ENCODE measurements at regions not wholly inside any gene's neighbourhood (a gene's known extent, or its start where the extent isn't known, plus 50 kb on each side); places are given as distances from the start of the nearest gene placed in this dataset.

GRCh38 chr5:110086658-110087388 lies 397.1 kb downstream of the MAN2A1 start:
- H3K9me3 Mint-ChIP-seq, result no peaks in the 10 kb centered on the region
- no peaks in the 10 kb centered on the region for H3K27me3 Mint-ChIP-seq
- ATAC-seq (ENCODE audit: low read depth in 2 of 2) (no peak), DNase-seq (no peak)
- no peaks in the 10 kb centered on the region for H3K4me1 Mint-ChIP-seq
- no peak overlapping the region for H3K27ac Mint-ChIP-seq
- H3K4me3 Mint-ChIP-seq, result no peak overlapping the region
- H3K36me3 Mint-ChIP-seq, result no peaks in the 10 kb centered on the region

- no peaks in the 10 kb centered on the region for H3K36me3 Mint-ChIP-seq
- no peaks in the 10 kb centered on the region for H3K9me3 Mint-ChIP-seq
- no peaks in the 10 kb centered on the region for H3K4me1 Mint-ChIP-seq
- H3K27ac Mint-ChIP-seq, result no peak overlapping the region
- no peak for ATAC-seq (ENCODE audit: low read depth in 2 of 2)
- no peak overlapping the region for H3K4me3 Mint-ChIP-seq
- DNase-seq, result no peak
- no peaks in the 10 kb centered on the region for H3K27me3 Mint-ChIP-seq
These were observed 398.1 kb downstream of the MAN2A1 start for GRCh38 chr5:110087829-110088228.

GRCh38 chr5:110088676-110089436 lies 399.1 kb downstream of the MAN2A1 start:
- Mint-ChIP-seq H3K27ac (no peak overlapping the region), H3K4me3 (no peak overlapping the region), H3K36me3 (no peaks in the 10 kb centered on the region), H3K9me3 (no peaks in the 10 kb centered on the region), H3K4me1 (no peaks in the 10 kb centered on the region), H3K27me3 (no peaks in the 10 kb centered on the region)
- no peak for DNase-seq
- ATAC-seq (ENCODE audit: low read depth in 2 of 2), result no peak

GRCh38 chr5:110092955-110093785 lies 403.4 kb downstream of the MAN2A1 start:
- Mint-ChIP-seq H3K4me1 (no peaks in the 10 kb centered on the region), H3K27me3 (no peaks in the 10 kb centered on the region), H3K36me3 (no peaks in the 10 kb centered on the region), H3K9me3 (no peaks in the 10 kb centered on the region), H3K4me3 (no peak overlapping the region), H3K27ac (no peak overlapping the region)
- DNase-seq, result no peak
- no peak for ATAC-seq (ENCODE audit: low read depth in 2 of 2)

- no peaks in the 10 kb centered on the region for H3K4me1 Mint-ChIP-seq
- DNase-seq (no peak), ATAC-seq (ENCODE audit: low read depth in 2 of 2) (no peak)
- no peaks in the 10 kb centered on the region for H3K27me3 Mint-ChIP-seq
- no peaks in the 10 kb centered on the region for H3K36me3 Mint-ChIP-seq
- no peaks in the 10 kb centered on the region for H3K9me3 Mint-ChIP-seq
- no peak overlapping the region for H3K4me3 Mint-ChIP-seq
- no peak overlapping the region for H3K27ac Mint-ChIP-seq
These were observed 404.4 kb downstream of the MAN2A1 start for GRCh38 chr5:110094109-110094508.

GRCh38 chr5:110094548-110094947 lies 404.8 kb downstream of the MAN2A1 start:
- no peak for ATAC-seq (ENCODE audit: low read depth in 2 of 2)
- Mint-ChIP-seq H3K4me3 (no peak overlapping the region), H3K4me1 (no peaks in the 10 kb centered on the region), H3K27me3 (no peaks in the 10 kb centered on the region), H3K9me3 (no peaks in the 10 kb centered on the region), H3K27ac (no peak overlapping the region), H3K36me3 (no peaks in the 10 kb centered on the region)
- DNase-seq, result no peak

GRCh38 chr5:110096419-110096818 lies 406.7 kb downstream of the MAN2A1 start:
- Mint-ChIP-seq H3K9me3 (no peaks in the 10 kb centered on the region), H3K4me1 (no peaks in the 10 kb centered on the region), H3K4me3 (no peak overlapping the region), H3K27me3 (no peaks in the 10 kb centered on the region), H3K27ac (no peak overlapping the region), H3K36me3 (no peaks in the 10 kb centered on the region)
- ATAC-seq (ENCODE audit: low read depth in 2 of 2) (no peak), DNase-seq (no peak)

- no peak overlapping the region for H3K27ac Mint-ChIP-seq
- DNase-seq (no peak), ATAC-seq (ENCODE audit: low read depth in 2 of 2) (no peak)
- no peak overlapping the region for H3K4me3 Mint-ChIP-seq
- no peaks in the 10 kb centered on the region for H3K36me3 Mint-ChIP-seq
- H3K9me3 Mint-ChIP-seq, result no peaks in the 10 kb centered on the region
- H3K4me1 Mint-ChIP-seq, result no peaks in the 10 kb centered on the region
- H3K27me3 Mint-ChIP-seq, result no peaks in the 10 kb centered on the region
These were observed 409.8 kb downstream of the MAN2A1 start for GRCh38 chr5:110099572-110099971.

- no peak overlapping the region for H3K4me3 Mint-ChIP-seq
- H3K9me3 Mint-ChIP-seq, result no peaks in the 10 kb centered on the region
- H3K27ac Mint-ChIP-seq, result no peak overlapping the region
- no peaks in the 10 kb centered on the region for H3K4me1 Mint-ChIP-seq
- no peak for DNase-seq
- no peaks in the 10 kb centered on the region for H3K27me3 Mint-ChIP-seq
- H3K36me3 Mint-ChIP-seq, result no peaks in the 10 kb centered on the region
- no peak for ATAC-seq (ENCODE audit: low read depth in 2 of 2)
These were observed 413.4 kb downstream of the MAN2A1 start for GRCh38 chr5:110103081-110103480.

GRCh38 chr5:110104060-110104725 lies 414.5 kb downstream of the MAN2A1 start:
- no peak for DNase-seq
- no peak for ATAC-seq (ENCODE audit: low read depth in 2 of 2)
- H3K4me3 Mint-ChIP-seq, result no peak overlapping the region
- no peaks in the 10 kb centered on the region for H3K9me3 Mint-ChIP-seq
- H3K36me3 Mint-ChIP-seq, result no peaks in the 10 kb centered on the region
- H3K4me1 Mint-ChIP-seq, result no peaks in the 10 kb centered on the region
- peak overlapping the region in 1 of 6 donors; percentile 23 for H3K27ac Mint-ChIP-seq
- H3K27me3 Mint-ChIP-seq, result no peaks in the 10 kb centered on the region

- H3K4me1 Mint-ChIP-seq, result no peaks in the 10 kb centered on the region
- no peak overlapping the region for H3K4me3 Mint-ChIP-seq
- no peaks in the 10 kb centered on the region for H3K36me3 Mint-ChIP-seq
- H3K9me3 Mint-ChIP-seq, result no peaks in the 10 kb centered on the region
- no peak for ATAC-seq (ENCODE audit: low read depth in 2 of 2)
- no peaks in the 10 kb centered on the region for H3K27me3 Mint-ChIP-seq
- no peak for DNase-seq
- no peak overlapping the region for H3K27ac Mint-ChIP-seq
These were observed 415.3 kb downstream of the MAN2A1 start for GRCh38 chr5:110104726-110105669.

GRCh38 chr5:110105692-110106091 lies 416.0 kb downstream of the MAN2A1 start:
- H3K4me3 Mint-ChIP-seq, result no peak overlapping the region
- ATAC-seq (ENCODE audit: low read depth in 2 of 2) (no peak), DNase-seq (no peak)
- peak overlapping the region in 1 of 6 donors; percentile 1 for H3K27ac Mint-ChIP-seq
- no peaks in the 10 kb centered on the region for H3K9me3 Mint-ChIP-seq
- no peaks in the 10 kb centered on the region for H3K27me3 Mint-ChIP-seq
- H3K36me3 Mint-ChIP-seq, result no peaks in the 10 kb centered on the region
- H3K4me1 Mint-ChIP-seq, result no peaks in the 10 kb centered on the region
